ENCODE measurements at regions not wholly inside any gene's neighbourhood (a gene's known extent, or its start where the extent isn't known, plus 50 kb on each side); places are given as distances from the start of the nearest gene placed in this dataset.

DNA sequence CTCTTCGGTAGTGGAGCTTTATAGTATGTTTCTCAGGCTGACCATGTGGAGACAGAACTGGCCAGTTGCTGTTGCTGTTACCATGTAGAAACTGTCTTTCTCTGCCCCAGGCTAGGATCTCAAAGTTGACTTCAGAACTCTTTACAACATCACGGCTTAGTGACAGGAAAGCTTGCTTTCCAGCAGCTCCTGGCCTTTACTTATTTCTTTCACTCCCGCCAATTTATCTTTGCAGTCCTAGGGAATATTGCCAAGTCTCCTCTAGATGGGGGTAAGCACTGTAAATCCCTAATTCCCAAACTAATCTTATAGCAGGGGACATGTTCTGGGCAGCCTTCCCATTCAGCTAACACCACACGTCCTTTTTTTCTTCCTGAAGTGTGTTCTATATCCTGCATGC, 631.6 kb downstream of the SPRY1 start:
- Histone ChIP-seq H3K4me3 (no peak overlapping the region), H3K36me3 (no peaks in the 10 kb centered on the region), H3K4me1 (no peaks in the 10 kb centered on the region), H3K27ac (no peak overlapping the region), H3K9me3 (no peaks in the 10 kb centered on the region), H3K27me3 (replicated peaks in 1 of 7) (no peaks in the 10 kb centered on the region)
- 74 to 86% (median 83%) methylated on average over 4 of the region's 4 CpGs for WGBS, 5 donors
- no peak for DNase-seq
- TF ChIP-seq POLR2AphosphoS5 (IDR thresholded peaks at IDR 0.05) (no peak), POLR2A (IDR thresholded peaks at IDR 0.05) (no peak)
- TF ChIP-seq, protein P1, sequence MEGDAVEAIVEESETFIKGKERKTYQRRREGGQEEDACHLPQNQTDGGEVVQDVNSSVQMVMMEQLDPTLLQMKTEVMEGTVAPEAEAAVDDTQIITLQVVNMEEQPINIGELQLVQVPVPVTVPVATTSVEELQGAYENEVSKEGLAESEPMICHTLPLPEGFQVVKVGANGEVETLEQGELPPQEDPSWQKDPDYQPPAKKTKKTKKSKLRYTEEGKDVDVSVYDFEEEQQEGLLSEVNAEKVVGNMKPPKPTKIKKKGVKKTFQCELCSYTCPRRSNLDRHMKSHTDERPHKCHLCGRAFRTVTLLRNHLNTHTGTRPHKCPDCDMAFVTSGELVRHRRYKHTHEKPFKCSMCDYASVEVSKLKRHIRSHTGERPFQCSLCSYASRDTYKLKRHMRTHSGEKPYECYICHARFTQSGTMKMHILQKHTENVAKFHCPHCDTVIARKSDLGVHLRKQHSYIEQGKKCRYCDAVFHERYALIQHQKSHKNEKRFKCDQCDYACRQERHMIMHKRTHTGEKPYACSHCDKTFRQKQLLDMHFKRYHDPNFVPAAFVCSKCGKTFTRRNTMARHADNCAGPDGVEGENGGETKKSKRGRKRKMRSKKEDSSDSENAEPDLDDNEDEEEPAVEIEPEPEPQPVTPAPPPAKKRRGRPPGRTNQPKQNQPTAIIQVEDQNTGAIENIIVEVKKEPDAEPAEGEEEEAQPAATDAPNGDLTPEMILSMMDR (IDR thresholded peaks at IDR 0.05 in 8 of 11, conservative IDR thresholded peaks at IDR 0.05 in 3 of 11): no peak
- intact Hi-C loops (cut with DNase I; ENCODE audit: low total_unique reads): no loop called here

DNA sequence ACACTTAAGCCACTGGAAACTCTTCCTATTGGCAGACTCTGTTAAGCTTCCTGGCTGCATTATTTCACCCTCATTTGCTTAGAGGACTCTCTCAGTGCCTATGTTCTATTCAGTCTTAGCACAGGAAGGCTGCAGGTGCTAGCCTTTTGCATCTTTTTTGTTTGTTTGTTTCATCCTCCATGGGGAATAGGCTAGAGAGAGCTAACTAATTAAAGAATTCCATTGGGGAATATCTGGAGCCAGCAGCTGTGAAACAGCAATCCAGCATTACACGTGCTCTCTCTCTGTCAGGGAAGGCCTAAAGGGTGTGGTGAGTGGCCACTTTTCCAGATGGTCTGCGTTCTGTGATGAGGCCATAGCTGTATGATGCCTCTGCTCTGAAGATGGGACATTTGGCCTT, 633.6 kb downstream of the SPRY1 start:
- no peaks in the 10 kb centered on the region for H3K27me3 ChIP-seq (replicated peaks in 1 of 7)
- H3K4me1 ChIP-seq: no peaks in the 10 kb centered on the region
- no peak for TF ChIP-seq POLR2A (IDR thresholded peaks at IDR 0.05)
- TF ChIP-seq, protein P1 (IDR thresholded peaks at IDR 0.05 in 8 of 11, conservative IDR thresholded peaks at IDR 0.05 in 3 of 11): no peak
- no peak for TF ChIP-seq POLR2AphosphoS5 (IDR thresholded peaks at IDR 0.05)
- H3K4me3 ChIP-seq: no peak overlapping the region
- no peak overlapping the region for H3K27ac ChIP-seq
- WGBS, 5 donors: 60 to 80% (median 62%) methylated on average over 2 of the region's 2 CpGs
- no peak for DNase-seq
- H3K9me3 ChIP-seq: no peaks in the 10 kb centered on the region
- intact Hi-C loops (cut with DNase I; ENCODE audit: low total_unique reads): no loop called here
- H3K36me3 ChIP-seq: no peaks in the 10 kb centered on the region

DNA sequence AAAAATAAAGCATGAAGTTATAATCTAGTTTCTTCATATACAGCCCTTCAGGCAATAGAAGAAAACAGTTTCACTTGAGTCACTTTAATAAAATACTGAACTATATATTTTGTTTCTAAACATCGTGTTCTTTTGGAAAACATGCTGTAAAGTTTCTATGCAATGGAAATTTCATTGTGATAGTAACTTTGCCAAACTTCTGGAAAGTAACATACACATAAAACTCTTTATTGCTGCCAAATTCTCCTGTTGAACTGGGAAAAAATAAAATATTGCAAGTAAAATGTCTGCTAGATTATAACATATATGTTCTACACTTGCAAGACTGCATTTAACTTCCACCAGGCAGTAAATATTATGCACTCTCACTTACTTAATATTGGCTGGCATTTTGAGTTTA, 635.4 kb downstream of the SPRY1 start:
- WGBS, 5 donors: 75 to 88% (median 84%) methylated on average over 1 of the region's 1 CpG
- no peak overlapping the region for H3K27ac ChIP-seq
- no peak for DNase-seq

DNA sequence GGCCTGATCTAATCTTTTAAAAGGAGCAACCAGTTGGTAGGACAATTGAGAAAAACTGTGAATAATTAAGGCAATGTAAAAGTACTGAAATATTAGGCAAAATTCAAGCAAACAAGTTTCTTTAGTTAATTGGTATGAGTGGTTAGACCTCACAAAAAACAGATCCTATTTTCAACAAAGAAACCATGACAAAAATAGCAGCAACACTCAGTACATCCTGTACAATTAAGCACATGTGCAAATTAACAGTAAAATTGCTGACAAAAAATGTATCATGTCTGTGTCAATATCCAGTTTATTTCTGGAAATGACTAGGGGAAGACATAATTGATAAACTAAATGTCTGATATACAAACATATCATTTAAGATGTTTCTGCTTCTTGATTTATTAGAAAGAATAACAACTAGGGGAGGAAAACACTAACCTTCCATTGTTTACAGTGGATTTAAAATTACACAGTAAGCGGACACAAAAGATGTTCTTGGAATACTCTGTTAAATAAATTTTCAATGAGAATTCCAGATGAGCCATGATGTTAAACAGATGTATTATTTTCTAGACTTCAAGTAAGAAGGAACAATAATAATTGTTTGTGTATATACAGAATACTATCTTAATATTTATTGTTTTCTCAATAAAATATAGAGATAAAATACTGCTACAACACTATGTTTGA, 638.9 kb downstream of the SPRY1 start:
- H3K36me3 ChIP-seq: no peaks in the 10 kb centered on the region
- intact Hi-C loops (cut with DNase I; ENCODE audit: low total_unique reads): no loop called here
- H3K4me1 ChIP-seq: no peaks in the 10 kb centered on the region
- 85 to 94% (median 89%) methylated on average over 1 of the region's 1 CpG for WGBS, 5 donors
- TF ChIP-seq POLR2A (IDR thresholded peaks at IDR 0.05) (no peak), POLR2AphosphoS5 (IDR thresholded peaks at IDR 0.05) (no peak)
- TF ChIP-seq, protein P1 (IDR thresholded peaks at IDR 0.05 in 8 of 11, conservative IDR thresholded peaks at IDR 0.05 in 3 of 11): no peak
- no peak overlapping the region for H3K27ac ChIP-seq
- H3K4me3 ChIP-seq: no peak overlapping the region
- H3K27me3 ChIP-seq (replicated peaks in 1 of 7): no peaks in the 10 kb centered on the region
- DNase-seq: no peak
- peaks cover 0 to 6% (median 0%) of the 10 kb centered on the region in 8 donors for H3K9me3 ChIP-seq

More for the DNA sequence above, 635.4 kb downstream of the SPRY1 start:
- TF ChIP-seq POLR2AphosphoS5 (IDR thresholded peaks at IDR 0.05): no peak
- TF ChIP-seq, protein P1 (IDR thresholded peaks at IDR 0.05 in 8 of 11, conservative IDR thresholded peaks at IDR 0.05 in 3 of 11): no peak
- no peak for TF ChIP-seq POLR2A (IDR thresholded peaks at IDR 0.05)
- Histone ChIP-seq H3K36me3 (no peaks in the 10 kb centered on the region), H3K4me1 (no peaks in the 10 kb centered on the region), H3K9me3 (no peaks in the 10 kb centered on the region), H3K4me3 (no peak overlapping the region), H3K27me3 (replicated peaks in 1 of 7) (no peaks in the 10 kb centered on the region)
- intact Hi-C loops (cut with DNase I; ENCODE audit: low total_unique reads): no loop called here
